Ectodermal cell (in vitro differentiated cells): ENCODE measurements at regions not wholly inside any gene's neighbourhood (a gene's known extent, or its start where the extent isn't known, plus 50 kb on each side); places are given as distances from the start of the nearest gene placed in this dataset.
"Not testable (repeated sequence)": the region's sequence is repeated elsewhere in the genome, so short reads cannot be mapped to it uniquely, and the experiment has no call there.

Experiments
- H3K27ac ChIP-seq: 2 replicates; pipeline ENCODE4 v1.7.0; 2013; ENCODE audit warnings: mild to moderate bottlenecking, low read depth, low read length; ENCODE audit not compliant: insufficient read depth, poor library complexity, severe bottlenecking
- H3K27me3 ChIP-seq: 2 replicates; pipeline ENCODE4 v1.7.0; 2013; ENCODE audit warnings: mild to moderate bottlenecking, low read length; ENCODE audit not compliant: insufficient read depth, control insufficient read depth, poor library complexity, severe bottlenecking
- H3K36me3 ChIP-seq: one replicate; pipeline ENCODE4 v1.7.0; 2013; ENCODE audit warnings: low read length; ENCODE audit not compliant: control insufficient read depth, insufficient read depth
- H3K4me1 ChIP-seq: one replicate; pipeline ENCODE4 v1.7.0; 2013; ENCODE audit warnings: low read length; ENCODE audit not compliant: control insufficient read depth, insufficient read depth
- H3K4me3 ChIP-seq: 2 replicates; pipeline ENCODE4 v1.7.0; 2013; ENCODE audit warnings: low read depth, low read length, control low read depth; ENCODE audit not compliant: insufficient read depth
- H3K9me3 ChIP-seq: 2 replicates; pipeline ENCODE4 v1.7.0; 2013; ENCODE audit warnings: mild to moderate bottlenecking, low read length, moderate library complexity; ENCODE audit not compliant: control insufficient read depth
- WGBS, 2 experiments: methylation state at CpG; one replicate each; pipeline ENCODE4 v1.1.7; 2013; ENCODE audit warnings: missing lambda C conversion rate in 2 of 2; 5-methylcytosine and 5-hydroxymethylcytosine counted together

- H3K4me3 ChIP-seq, result no peak overlapping the region
- no peaks in the 10 kb centered on the region for H3K36me3 ChIP-seq
- WGBS, 2 experiments, result 70 to 93% methylated on average over 1 of the region's 2 CpGs
- H3K4me1 ChIP-seq, result no peaks in the 10 kb centered on the region
- no peaks in the 10 kb centered on the region for H3K27me3 ChIP-seq
- no peaks in the 10 kb centered on the region for H3K9me3 ChIP-seq
- no peak overlapping the region for H3K27ac ChIP-seq
Observed at GRCh38 chr3:147699175-147699838, 290.1 kb downstream of the ZIC1 start.

GRCh38 chr3:147701195-147701594, 292.0 kb downstream of the ZIC1 start:
- Histone ChIP-seq H3K36me3 (no peaks in the 10 kb centered on the region), H3K27me3 (no peaks in the 10 kb centered on the region), H3K4me3 (no peak overlapping the region), H3K9me3 (no peaks in the 10 kb centered on the region), H3K27ac (no peak overlapping the region), H3K4me1 (no peaks in the 10 kb centered on the region)
- 89 to 100% methylated on average over 2 of the region's 2 CpGs for WGBS, 2 experiments

GRCh38 chr3:147702509-147702908, 293.3 kb downstream of the ZIC1 start:
- H3K4me3 ChIP-seq, result no peak overlapping the region
- H3K9me3 ChIP-seq, result no peaks in the 10 kb centered on the region
- no peaks in the 10 kb centered on the region for H3K36me3 ChIP-seq
- H3K27me3 ChIP-seq, result no peaks in the 10 kb centered on the region
- no peak overlapping the region for H3K27ac ChIP-seq
- H3K4me1 ChIP-seq, result no peaks in the 10 kb centered on the region

GRCh38 chr3:147705651-147706051, 296.5 kb downstream of the ZIC1 start:
- H3K36me3 ChIP-seq, result no peaks in the 10 kb centered on the region
- 93 to 97% methylated on average over 2 of the region's 2 CpGs for WGBS, 2 experiments
- no peaks in the 10 kb centered on the region for H3K27me3 ChIP-seq
- no peaks in the 10 kb centered on the region for H3K9me3 ChIP-seq
- H3K4me3 ChIP-seq, result no peak overlapping the region
- no peak overlapping the region for H3K27ac ChIP-seq
- H3K4me1 ChIP-seq, result no peaks in the 10 kb centered on the region

DNA sequence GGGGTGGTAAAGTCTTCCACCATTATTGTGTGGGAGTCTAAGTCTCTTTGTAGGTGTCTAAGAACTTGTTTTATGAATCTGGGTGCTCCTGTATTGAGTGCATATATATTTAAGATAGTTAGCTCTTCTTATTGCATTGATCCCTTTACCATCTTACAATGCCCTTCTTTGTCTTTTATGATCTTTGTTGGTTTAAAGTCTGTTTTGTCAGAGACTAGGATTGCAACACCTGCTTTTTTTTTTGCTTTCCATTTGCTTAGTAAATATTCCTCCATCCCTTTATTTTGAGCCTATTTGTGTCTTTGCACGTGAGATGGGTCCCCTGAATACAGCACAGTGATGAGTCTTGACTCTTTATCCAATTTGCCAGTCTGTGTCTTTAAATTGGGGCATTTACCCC, 301.6 kb downstream of the ZIC1 start:
- H3K4me3 ChIP-seq, H3K27me3 ChIP-seq, H3K36me3 ChIP-seq, H3K9me3 ChIP-seq, H3K4me1 ChIP-seq, H3K27ac ChIP-seq: not testable (repeated sequence)
- 38 to 59% methylated on average over 1 of the region's 1 CpG for WGBS, 2 experiments

GRCh38 chr3:147712357-147712756, 303.2 kb downstream of the ZIC1 start:
- Histone ChIP-seq H3K27me3 (no peaks in the 10 kb centered on the region), H3K4me3 (no peak overlapping the region), H3K9me3 (no peaks in the 10 kb centered on the region), H3K4me1 (no peaks in the 10 kb centered on the region), H3K36me3 (no peaks in the 10 kb centered on the region), H3K27ac (no peak overlapping the region)
- 90 to 95% methylated on average over 5 of the region's 5 CpGs for WGBS, 2 experiments

- not testable (repeated sequence) for H3K27me3 ChIP-seq
Observed at GRCh38 chr3:147712758-147713157, 303.6 kb downstream of the ZIC1 start.

DNA sequence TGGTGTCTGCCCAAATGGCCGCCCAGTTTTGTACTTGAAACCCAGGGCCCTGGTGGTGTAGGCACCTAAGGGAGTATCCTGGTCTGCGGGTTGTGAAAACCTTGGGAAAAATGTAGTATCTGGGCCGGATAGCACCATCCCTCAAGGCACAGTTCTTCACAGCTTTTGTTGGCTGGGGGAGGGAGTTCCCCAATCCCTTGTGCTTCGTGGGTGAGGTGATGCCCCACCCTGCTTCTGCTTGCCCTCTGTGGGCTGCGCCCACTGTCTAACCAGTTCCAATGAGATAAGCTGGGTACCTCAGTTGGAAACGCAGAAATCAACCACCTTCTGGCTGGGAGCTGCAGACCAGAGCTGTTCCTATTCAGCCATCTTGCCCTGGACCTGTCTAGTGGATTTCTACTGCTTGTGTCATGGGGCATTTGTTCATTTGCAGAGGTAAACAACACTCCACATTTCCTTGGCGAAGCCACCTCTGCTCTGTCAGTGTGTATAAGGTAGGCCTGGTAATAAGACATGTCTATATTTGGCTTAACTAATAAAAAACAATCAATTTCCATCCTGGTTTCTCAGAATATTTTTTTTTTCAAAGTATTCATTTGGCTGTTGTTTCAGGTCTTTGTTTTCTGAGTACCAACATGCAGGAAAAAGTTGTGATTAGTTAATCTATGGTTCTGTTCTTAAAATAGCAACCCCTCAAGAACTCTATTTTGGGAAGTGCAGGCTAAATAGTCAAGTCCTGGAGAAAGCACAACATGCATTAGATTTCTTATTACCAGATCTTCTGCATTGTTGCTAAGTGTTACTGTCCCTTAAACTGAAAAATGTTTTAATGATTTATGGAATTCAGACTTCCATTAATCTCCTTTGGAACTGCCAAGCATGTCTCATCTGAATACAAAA, 304.3 kb downstream of the ZIC1 start:
- no peaks in the 10 kb centered on the region for H3K9me3 ChIP-seq
- WGBS, 2 experiments, result 94 to 97% methylated on average over 6 to 7 of the region's 7 CpGs
- no peaks in the 10 kb centered on the region for H3K4me1 ChIP-seq
- no peaks in the 10 kb centered on the region for H3K27me3 ChIP-seq
- no peak overlapping the region for H3K4me3 ChIP-seq
- H3K27ac ChIP-seq, result no peak overlapping the region
- H3K36me3 ChIP-seq, result no peaks in the 10 kb centered on the region

More at GRCh38 chr3:147712758-147713157, 303.6 kb downstream of the ZIC1 start:
- H3K27ac ChIP-seq, H3K36me3 ChIP-seq, H3K4me3 ChIP-seq, H3K4me1 ChIP-seq, H3K9me3 ChIP-seq: not testable (repeated sequence)
- WGBS, 2 experiments, result 89 to 90% methylated on average over 5 of the region's 5 CpGs

DNA sequence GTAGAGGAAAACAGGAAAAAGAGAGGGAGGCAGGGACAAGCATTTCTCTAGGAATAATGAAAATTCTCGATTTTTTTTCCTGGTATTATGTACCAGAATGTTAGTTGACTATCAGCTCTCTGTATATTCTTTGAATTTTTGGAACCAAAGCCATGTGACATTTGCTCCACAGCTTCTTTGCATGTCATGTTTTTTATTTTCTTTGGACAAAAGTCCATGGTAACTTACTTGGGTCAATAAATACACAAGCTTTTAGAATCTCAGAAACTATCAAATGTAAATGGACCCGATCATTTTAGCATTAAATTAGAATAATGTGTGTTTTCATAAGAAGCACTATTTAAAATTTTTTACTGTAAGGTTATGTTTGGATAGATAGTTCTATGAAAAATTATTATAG, 320.5 kb downstream of the ZIC1 start:
- WGBS, 2 experiments, result 89 to 100% methylated on average over 2 of the region's 2 CpGs
- no peaks in the 10 kb centered on the region for H3K9me3 ChIP-seq
- H3K27me3 ChIP-seq, result no peaks in the 10 kb centered on the region
- no peak overlapping the region for H3K27ac ChIP-seq
- H3K4me1 ChIP-seq, result peaks cover 14% of the 10 kb centered on the region
- H3K36me3 ChIP-seq, result no peaks in the 10 kb centered on the region
- H3K4me3 ChIP-seq, result no peak overlapping the region

GRCh38 chr3:147730284-147730683, 321.1 kb downstream of the ZIC1 start:
- Histone ChIP-seq H3K27me3 (no peaks in the 10 kb centered on the region), H3K36me3 (no peaks in the 10 kb centered on the region), H3K27ac (peak overlapping the region; percentile 18), H3K4me1 (peaks cover 15% of the 10 kb centered on the region), H3K4me3 (no peak overlapping the region), H3K9me3 (no peaks in the 10 kb centered on the region)
- WGBS, 2 experiments, result 5 to 6% methylated on average over 4 of the region's 4 CpGs
